Panc1 (cell line): ENCODE measurements at regions not wholly inside any gene's neighbourhood (a gene's known extent, or its start where the extent isn't known, plus 50 kb on each side); places are given as distances from the start of the nearest gene placed in this dataset.

Source experiments
- POLR2AphosphoS5 ChIP-seq: IDR thresholded peaks from 2 replicates; pipeline ENCODE4 v1.6.1; 2012; ENCODE audit warnings: mild to moderate bottlenecking, low read depth, low read length, moderate library complexity
- TF ChIP-seq, protein P1 (sequence below): fragments of 450-650 bp; IDR thresholded peaks from 2 replicates; pipeline ENCODE4 v1.5.1; 2017; ENCODE audit warnings: mild to moderate bottlenecking

DNA sequence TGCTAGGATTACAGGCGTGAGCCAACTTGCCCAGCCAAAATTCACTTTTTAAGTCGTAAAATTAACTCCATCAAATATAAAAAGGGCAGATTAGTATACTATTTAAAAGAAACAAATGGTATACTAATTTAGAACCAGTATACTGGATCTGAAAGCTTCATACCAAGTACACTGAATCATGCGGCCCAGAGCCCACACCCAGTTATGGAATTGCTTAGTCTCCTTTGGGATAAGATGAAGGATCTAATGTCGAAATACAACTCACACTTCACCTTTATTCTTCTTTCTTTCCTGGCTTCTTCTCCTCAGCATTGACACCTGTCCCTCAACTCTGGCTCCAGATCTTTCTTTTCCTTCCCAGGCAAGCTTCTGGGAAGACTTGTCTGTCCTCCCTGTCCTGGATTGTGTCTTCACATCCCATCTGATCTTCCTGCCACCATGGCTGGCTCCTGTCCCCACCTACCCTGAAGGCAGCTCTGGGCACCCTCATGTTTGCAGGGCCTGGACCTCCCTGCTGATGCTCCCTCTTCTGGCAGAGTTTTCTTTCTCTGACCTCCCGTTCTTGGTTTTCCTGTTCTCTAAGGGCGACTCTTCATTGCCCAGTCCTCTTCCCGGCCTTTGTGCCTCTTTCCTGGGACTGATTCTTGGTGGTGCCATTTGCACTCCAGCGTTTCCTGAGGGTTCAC lies 57.8 kb upstream of the CTBP2 start:
- TF ChIP-seq POLR2AphosphoS5, result no peak
- TF ChIP-seq, protein P1, sequence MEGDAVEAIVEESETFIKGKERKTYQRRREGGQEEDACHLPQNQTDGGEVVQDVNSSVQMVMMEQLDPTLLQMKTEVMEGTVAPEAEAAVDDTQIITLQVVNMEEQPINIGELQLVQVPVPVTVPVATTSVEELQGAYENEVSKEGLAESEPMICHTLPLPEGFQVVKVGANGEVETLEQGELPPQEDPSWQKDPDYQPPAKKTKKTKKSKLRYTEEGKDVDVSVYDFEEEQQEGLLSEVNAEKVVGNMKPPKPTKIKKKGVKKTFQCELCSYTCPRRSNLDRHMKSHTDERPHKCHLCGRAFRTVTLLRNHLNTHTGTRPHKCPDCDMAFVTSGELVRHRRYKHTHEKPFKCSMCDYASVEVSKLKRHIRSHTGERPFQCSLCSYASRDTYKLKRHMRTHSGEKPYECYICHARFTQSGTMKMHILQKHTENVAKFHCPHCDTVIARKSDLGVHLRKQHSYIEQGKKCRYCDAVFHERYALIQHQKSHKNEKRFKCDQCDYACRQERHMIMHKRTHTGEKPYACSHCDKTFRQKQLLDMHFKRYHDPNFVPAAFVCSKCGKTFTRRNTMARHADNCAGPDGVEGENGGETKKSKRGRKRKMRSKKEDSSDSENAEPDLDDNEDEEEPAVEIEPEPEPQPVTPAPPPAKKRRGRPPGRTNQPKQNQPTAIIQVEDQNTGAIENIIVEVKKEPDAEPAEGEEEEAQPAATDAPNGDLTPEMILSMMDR, result no peak
